ACC112 (cell line): ENCODE measurements at regions not wholly inside any gene's neighbourhood (a gene's known extent, or its start where the extent isn't known, plus 50 kb on each side); places are given as distances from the start of the nearest gene placed in this dataset.

Experiments used
- H2AFZ ChIP-seq: fragments of 200-600 bp; sonication (generic); one replicate; pipeline ENCODE4 v1.6.0; 2017; ENCODE audit warnings: antibody characterized with exemption, low read length; ENCODE audit not compliant: unreplicated experiment
- H3K27ac ChIP-seq: fragments of 200-600 bp; sonication (generic); 2 replicates; pipeline ENCODE4 v1.5.1; 2014; ENCODE audit warnings: low read depth, mild to moderate bottlenecking, antibody characterized with exemption, low read length, moderate library complexity
- H3K27me3 ChIP-seq: fragments of 200-600 bp; sonication (generic); 2 replicates; pipeline ENCODE4 v1.6.1; 2014; ENCODE audit warnings: mild to moderate bottlenecking, antibody characterized with exemption, low read length, moderate library complexity, mixed read lengths; ENCODE audit not compliant: insufficient read depth
- H3K36me3 ChIP-seq: fragments of 200-600 bp; sonication (generic); 2 replicates; pipeline ENCODE4 v1.6.1; 2016; ENCODE audit warnings: mild to moderate bottlenecking, antibody characterized with exemption, low read length, moderate library complexity, mixed read lengths; ENCODE audit not compliant: insufficient read depth
- H3K4me1 ChIP-seq: fragments of 200-600 bp; sonication (generic); one replicate; pipeline ENCODE4 v1.6.1; 2016; ENCODE audit warnings: low read length, mixed read lengths; ENCODE audit not compliant: insufficient read depth, unreplicated experiment, control insufficient read depth
- H3K4me3 ChIP-seq: fragments of 200-600 bp; sonication (generic); 2 replicates; pipeline ENCODE4 v1.5.1; 2014; ENCODE audit warnings: mild to moderate bottlenecking, low read depth, low read length
- H3K79me2 ChIP-seq: fragments of 200-600 bp; sonication (generic); one replicate; pipeline ENCODE4 v1.6.0; 2016; ENCODE audit warnings: low read length; ENCODE audit not compliant: control insufficient read depth, unreplicated experiment, insufficient read depth

- H3K79me2 ChIP-seq: no peaks in the 10 kb centered on the region
- no peak overlapping the region for H3K27ac ChIP-seq
- 0 out of 2 replicates have a peak, but pooled peaks cover 3% of the 10 kb centered on the region for H3K27me3 ChIP-seq
- H3K4me3 ChIP-seq: no peak overlapping the region
- H3K4me1 ChIP-seq: no peaks in the 10 kb centered on the region
- no peaks in the 10 kb centered on the region for H3K36me3 ChIP-seq
- no peak overlapping the region for H2AFZ ChIP-seq
These were observed 139.9 kb upstream of the FSHR start for GRCh38 chr2:49294225-49294624.

- peaks cover 7% of the 10 kb centered on the region; the same call in 1 of the 2 replicates for H3K27me3 ChIP-seq
- no peak overlapping the region for H2AFZ ChIP-seq
- H3K4me3 ChIP-seq: no peak overlapping the region
- no peaks in the 10 kb centered on the region for H3K79me2 ChIP-seq
- no peak overlapping the region for H3K27ac ChIP-seq
- no peaks in the 10 kb centered on the region for H3K4me1 ChIP-seq
- no peaks in the 10 kb centered on the region for H3K36me3 ChIP-seq
These were observed 137.3 kb upstream of the FSHR start for GRCh38 chr2:49291619-49292018.

GRCh38 chr2:49289711-49290110, 135.4 kb upstream of the FSHR start:
- Histone ChIP-seq H3K4me1 (no peaks in the 10 kb centered on the region), H3K36me3 (no peaks in the 10 kb centered on the region), H3K27ac (no peak overlapping the region), H3K27me3 (peaks cover 10% of the 10 kb centered on the region; the same call in 1 of the 2 replicates), H3K4me3 (no peak overlapping the region), H2AFZ (no peak overlapping the region), H3K79me2 (no peaks in the 10 kb centered on the region)

- Histone ChIP-seq H3K27me3 (peaks cover 10% of the 10 kb centered on the region; the same call in 1 of the 2 replicates), H3K27ac (no peak overlapping the region), H2AFZ (no peak overlapping the region), H3K36me3 (no peaks in the 10 kb centered on the region), H3K4me1 (no peaks in the 10 kb centered on the region), H3K79me2 (no peaks in the 10 kb centered on the region), H3K4me3 (no peak overlapping the region)
These were observed 134.8 kb upstream of the FSHR start for GRCh38 chr2:49288902-49289700.

GRCh38 chr2:49288113-49288705, 133.9 kb upstream of the FSHR start:
- Histone ChIP-seq H3K79me2 (no peaks in the 10 kb centered on the region), H3K4me1 (no peaks in the 10 kb centered on the region), H3K27ac (no peak overlapping the region), H3K27me3 (peaks cover 10% of the 10 kb centered on the region; the same call in 1 of the 2 replicates), H3K36me3 (no peaks in the 10 kb centered on the region), H3K4me3 (no peak overlapping the region), H2AFZ (no peak overlapping the region)

GRCh38 chr2:49286726-49287125, 132.4 kb upstream of the FSHR start:
- Histone ChIP-seq H3K4me3 (no peak overlapping the region), H3K27me3 (peaks cover 10% of the 10 kb centered on the region; the same call in 1 of the 2 replicates), H3K36me3 (no peaks in the 10 kb centered on the region)

GRCh38 chr2:49286045-49286444, 131.7 kb upstream of the FSHR start:
- Histone ChIP-seq H3K79me2 (no peaks in the 10 kb centered on the region), H3K36me3 (no peaks in the 10 kb centered on the region), H2AFZ (no peak overlapping the region), H3K27me3 (peaks cover 10% of the 10 kb centered on the region; the same call in 1 of the 2 replicates), H3K4me3 (no peak overlapping the region), H3K4me1 (no peaks in the 10 kb centered on the region), H3K27ac (no peak overlapping the region)

More at GRCh38 chr2:49286726-49287125, 132.4 kb upstream of the FSHR start:
- Histone ChIP-seq H3K79me2 (no peaks in the 10 kb centered on the region), H2AFZ (no peak overlapping the region), H3K4me1 (no peaks in the 10 kb centered on the region), H3K27ac (no peak overlapping the region)

- Histone ChIP-seq H3K4me1 (no peaks in the 10 kb centered on the region), H2AFZ (no peak overlapping the region), H3K27me3 (peaks cover 7% of the 10 kb centered on the region; the same call in 1 of the 2 replicates), H3K27ac (no peak overlapping the region), H3K36me3 (no peaks in the 10 kb centered on the region), H3K79me2 (no peaks in the 10 kb centered on the region), H3K4me3 (no peak overlapping the region)
These were observed 124.2 kb upstream of the FSHR start for GRCh38 chr2:49278561-49278960.

- no peaks in the 10 kb centered on the region for H3K79me2 ChIP-seq
- H3K4me3 ChIP-seq: no peak overlapping the region
- H3K4me1 ChIP-seq: no peaks in the 10 kb centered on the region
- no peak overlapping the region for H3K27ac ChIP-seq
- peaks cover 7% of the 10 kb centered on the region; the same call in 1 of the 2 replicates for H3K27me3 ChIP-seq
- no peak overlapping the region for H2AFZ ChIP-seq
- no peaks in the 10 kb centered on the region for H3K36me3 ChIP-seq
These were observed 123.8 kb upstream of the FSHR start for GRCh38 chr2:49278141-49278540.

GRCh38 chr2:49271060-49271606, 116.8 kb upstream of the FSHR start:
- H3K27ac ChIP-seq: no peak overlapping the region
- no peaks in the 10 kb centered on the region for H3K79me2 ChIP-seq
- no peaks in the 10 kb centered on the region for H3K36me3 ChIP-seq
- H3K4me1 ChIP-seq: no peaks in the 10 kb centered on the region
- H2AFZ ChIP-seq: no peak overlapping the region
- no peak overlapping the region for H3K4me3 ChIP-seq
- H3K27me3 ChIP-seq: peaks cover 3% of the 10 kb centered on the region; the same call in 1 of the 2 replicates
